HG03159 (cell line): ENCODE measurements at regions not wholly inside any gene's neighbourhood (a gene's known extent, or its start where the extent isn't known, plus 50 kb on each side); places are given as distances from the start of the nearest gene placed in this dataset.

Source experiments
- ATAC-seq: cut with Tn5 transposase; IDR thresholded peaks from one replicate; pipeline ENCODE4 v1.9.1; 2021; ENCODE audit warnings: mild to moderate bottlenecking, moderate library complexity; ENCODE audit not compliant: unreplicated experiment

GRCh38 chr20:11783102-11783850 lies 134.4 kb upstream of the BTBD3 start:
- ATAC-seq = no peak

GRCh38 chr20:11785885-11786507 lies 131.7 kb upstream of the BTBD3 start:
- no peak for ATAC-seq

DNA sequence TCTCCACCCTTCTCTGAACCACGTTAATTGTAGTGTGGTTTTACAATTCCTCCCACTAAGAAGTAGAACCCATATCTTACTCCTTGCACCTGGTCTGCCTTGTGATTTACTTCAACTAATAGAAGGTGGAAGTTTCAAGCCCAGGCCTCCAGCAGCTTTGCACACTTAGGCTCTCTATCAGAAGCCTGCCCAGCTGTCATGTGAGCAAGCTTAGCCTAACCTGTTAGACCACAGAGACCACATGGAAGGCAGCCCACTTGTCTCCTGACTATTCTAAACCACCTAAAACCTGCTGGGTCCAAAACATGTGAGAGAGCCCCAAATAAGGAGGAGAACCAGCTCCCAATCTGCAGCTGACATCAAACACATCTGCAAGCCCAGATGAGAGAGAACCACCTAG lies 127.6 kb upstream of the BTBD3 start:
- ATAC-seq = no peak

GRCh38 chr20:11791316-11791715 lies 126.4 kb upstream of the BTBD3 start:
- no peak for ATAC-seq

DNA sequence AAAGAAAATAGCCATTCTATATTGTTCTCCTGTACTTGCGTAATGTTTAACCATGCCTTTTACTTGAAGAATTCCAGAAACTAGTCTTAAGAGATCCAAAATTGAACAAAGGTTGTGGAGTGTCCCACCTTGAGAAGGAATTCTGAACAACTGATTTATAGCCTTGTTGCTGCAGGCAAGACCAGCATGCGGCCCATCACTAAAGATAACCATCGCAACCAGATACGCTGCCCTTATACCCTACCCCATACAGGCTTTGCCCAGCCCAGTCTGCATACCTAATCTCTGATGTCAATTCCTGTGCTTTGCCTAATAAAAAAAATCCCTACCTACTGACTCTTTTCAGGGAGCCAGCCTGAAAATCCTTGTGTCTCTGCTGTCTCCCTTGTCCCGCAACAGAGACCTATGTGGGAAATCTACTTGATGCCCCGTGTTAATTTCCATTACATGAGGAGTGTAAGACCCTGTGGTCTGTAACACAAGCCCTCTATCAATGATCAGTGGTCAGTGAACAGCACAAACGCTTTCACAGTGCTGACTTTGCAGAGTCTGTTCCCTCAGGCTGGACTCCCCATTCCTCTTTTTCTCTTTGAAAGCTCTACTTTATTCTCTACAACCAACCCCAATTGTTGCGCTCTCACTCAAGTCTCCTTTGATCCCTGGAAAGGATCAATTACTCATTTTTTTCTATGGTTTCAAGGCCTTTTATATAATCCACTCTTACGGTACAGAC lies 125.7 kb upstream of the BTBD3 start:
- ATAC-seq = no peak

DNA sequence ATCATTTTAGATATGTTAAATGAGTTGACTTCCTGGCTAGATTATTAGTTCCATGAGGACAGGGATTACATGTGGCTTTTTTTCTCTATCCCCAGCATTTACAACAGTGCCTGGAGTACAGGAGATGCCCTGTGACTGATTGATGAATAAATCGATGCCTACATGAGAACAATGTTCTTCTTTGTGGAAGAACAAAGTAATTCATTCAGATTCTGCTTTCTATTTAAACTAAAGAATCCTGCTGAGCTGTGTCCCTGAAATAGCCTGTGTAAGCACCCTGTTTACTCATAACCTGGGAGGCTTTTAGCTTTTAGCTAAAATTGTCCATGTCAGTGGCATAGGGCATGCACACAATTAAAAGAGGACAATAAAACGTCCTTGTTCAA lies 125.1 kb upstream of the BTBD3 start:
- no peak for ATAC-seq

DNA sequence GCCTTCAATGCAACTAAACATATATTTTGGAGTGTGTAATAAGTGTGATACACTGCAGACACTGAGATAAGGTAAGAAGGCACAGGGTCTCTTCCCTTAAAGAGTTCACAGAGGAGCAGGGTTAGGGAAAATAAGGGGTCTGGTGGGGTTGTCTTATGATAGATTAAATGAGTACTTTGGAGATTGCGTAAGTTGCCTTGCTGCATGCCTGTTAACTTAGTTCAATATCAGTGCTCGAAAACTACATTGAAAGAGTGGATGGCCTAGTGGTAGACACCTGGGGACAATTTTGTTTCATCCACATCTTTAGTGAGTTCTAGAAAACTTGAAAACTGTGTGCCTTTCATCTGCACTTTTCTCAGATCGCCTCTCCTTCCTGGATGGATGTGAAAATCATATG lies 123.2 kb upstream of the BTBD3 start:
- ATAC-seq = no peak

GRCh38 chr20:11795071-11795615 lies 122.5 kb upstream of the BTBD3 start:
- no peak for ATAC-seq

- no peak for ATAC-seq
Measured at GRCh38 chr20:11796026-11796425, 121.7 kb upstream of the BTBD3 start.

DNA sequence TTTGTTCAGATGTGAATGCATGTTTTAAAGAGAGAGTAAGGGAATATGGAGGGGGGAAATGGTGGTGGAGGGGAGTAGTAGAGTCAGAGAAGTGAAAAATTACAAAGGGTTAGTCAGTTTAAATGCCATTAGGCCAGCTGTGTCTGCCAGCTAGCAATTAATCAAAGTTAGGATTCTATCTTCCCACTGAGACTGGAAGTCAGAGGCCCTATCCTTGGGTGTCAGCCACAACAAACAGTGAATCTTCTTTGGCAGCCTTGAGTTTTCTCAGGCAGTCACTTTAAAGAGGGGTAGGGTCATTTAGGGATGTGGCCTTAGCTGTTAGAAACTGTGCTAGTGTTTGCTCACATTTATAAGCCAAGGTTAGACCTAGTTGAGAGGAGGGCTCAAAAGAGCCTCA lies 120.5 kb upstream of the BTBD3 start:
- ATAC-seq = no peak

- no peak for ATAC-seq
Measured at GRCh38 chr20:11799281-11799684, 118.4 kb upstream of the BTBD3 start.

- ATAC-seq = no peak
Measured at GRCh38 chr20:11807054-11808048, 110.3 kb upstream of the BTBD3 start.

GRCh38 chr20:11808841-11809240 lies 108.9 kb upstream of the BTBD3 start:
- ATAC-seq = no peak

- ATAC-seq = no peak
Measured at GRCh38 chr20:11810311-11811083, 107.2 kb upstream of the BTBD3 start.

DNA sequence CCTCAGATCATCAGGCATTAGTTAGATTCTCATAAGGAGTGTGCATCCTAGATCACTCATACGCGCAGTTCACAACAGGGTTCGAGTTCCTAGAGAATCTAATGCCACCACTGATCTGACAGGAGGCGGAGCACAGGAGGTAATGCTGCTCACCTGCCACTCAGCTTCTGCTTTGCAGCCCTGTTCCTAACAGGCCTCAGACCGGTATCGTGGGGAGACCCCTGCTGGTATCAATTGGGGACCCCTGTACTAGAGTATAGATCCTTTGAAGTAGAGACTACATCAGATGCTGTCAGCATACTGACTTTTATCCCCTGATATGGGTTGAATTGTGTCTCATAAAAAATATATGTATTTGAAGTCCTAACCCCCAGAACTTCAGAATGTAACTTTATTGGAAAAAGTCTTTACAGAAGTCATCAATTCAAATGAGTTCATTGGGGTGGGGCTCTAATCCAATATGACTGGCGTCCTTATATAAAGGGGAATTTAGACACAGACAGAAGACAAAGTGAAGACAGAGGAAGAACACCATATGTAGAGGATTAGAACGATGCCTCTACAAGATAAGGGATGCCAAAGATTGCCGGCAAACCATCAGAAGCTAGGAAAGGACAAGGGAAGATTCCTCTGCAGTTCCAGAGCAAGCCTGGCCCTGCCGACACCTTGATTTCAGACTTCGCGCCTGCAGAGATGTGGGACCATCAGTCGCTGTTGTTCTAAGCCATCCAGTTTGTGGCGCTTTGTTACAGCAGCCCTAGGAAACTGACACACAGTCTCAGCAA lies 104.4 kb upstream of the BTBD3 start:
- ATAC-seq = no peak

DNA sequence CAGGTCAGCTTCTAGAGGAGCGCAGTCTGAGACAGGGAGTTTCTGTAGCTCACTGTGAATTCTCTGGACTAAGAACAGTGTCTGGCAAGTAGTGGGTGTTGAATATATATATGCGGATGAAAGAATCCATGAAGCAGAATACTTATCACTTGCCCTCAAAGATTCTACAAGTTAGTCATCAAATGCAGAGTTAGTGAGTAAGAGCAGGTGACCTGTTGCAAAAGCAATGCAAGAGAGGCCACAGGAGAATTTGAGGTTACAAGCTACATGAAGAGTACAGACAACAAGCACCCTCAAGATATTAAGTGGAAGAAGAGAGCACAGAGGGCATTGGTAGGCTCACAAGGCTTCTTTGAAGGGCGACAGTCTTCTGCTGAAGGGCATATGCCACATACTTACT lies 103.4 kb upstream of the BTBD3 start:
- no peak for ATAC-seq

DNA sequence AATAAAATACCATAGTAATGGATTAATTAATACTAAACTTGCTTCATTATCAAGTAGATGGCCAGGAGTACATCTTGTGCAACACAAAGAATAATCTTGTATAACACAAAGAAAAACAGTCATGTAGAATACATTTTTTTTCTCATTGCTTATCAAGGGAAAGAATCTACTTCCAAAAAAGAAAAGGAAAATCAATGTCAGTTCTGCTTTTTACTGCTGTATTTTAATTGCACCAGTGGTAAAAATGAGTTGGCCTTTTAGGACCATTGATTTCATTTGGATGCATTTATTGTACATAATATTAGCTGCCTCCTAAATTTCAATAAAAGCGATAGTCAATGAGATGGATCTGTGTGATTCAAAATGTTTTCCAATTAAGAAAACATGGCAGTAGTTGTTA lies 96.9 kb upstream of the BTBD3 start:
- no peak for ATAC-seq

DNA sequence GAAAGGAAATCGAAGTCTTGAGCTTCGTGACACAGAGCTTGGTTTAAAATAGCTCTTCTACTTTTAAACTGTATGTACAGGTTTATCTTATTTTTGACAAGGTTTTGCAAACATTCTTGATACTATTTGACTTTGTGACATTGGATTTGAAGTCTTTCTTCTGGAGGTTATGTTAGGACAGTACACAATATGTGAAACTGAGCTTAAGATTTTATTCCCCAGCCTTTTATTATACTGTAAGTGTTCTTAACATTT lies 95.2 kb upstream of the BTBD3 start:
- ATAC-seq = no peak

- no peak for ATAC-seq
Measured at GRCh38 chr20:11826334-11826733, 91.4 kb upstream of the BTBD3 start.
